ENCODE measurements at regions not wholly inside any gene's neighbourhood (a gene's known extent, or its start where the extent isn't known, plus 50 kb on each side); places are given as distances from the start of the nearest gene placed in this dataset.

DNA sequence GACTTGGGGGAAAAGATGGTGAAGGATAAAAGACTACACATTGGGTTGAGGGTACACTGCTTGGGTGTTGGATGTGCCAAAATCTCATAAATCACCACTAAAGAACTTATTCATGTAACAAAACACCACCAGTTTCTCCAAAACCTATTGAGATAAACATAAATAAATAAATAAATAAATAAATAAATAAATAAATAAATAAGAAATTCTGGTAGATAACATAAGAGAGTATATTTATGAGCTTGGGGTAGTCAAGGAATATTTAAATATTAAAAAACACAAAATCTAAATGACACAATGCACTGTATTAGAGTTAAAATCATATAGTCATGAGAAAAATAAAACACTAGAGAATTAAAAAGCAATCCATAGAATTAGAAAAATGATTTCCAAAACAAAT, 333.5 kb upstream of the NRG3 start (continued):
- TF ChIP-seq SRF (IDR thresholded peaks at IDR 0.05; ENCODE audit: low read depth, low read length) = no peak
- no peak for TF ChIP-seq SP4 (IDR thresholded peaks at IDR 0.05; ENCODE audit: low read length)
- TF ChIP-seq RAD21 (IDR thresholded peaks at IDR 0.05 in 1 of 2, conservative IDR thresholded peaks at IDR 0.05 in 1 of 2; ENCODE audit: low read depth in 2 of 2, low read length in 2 of 2) = no peak
